Thyroid gland (tissue), 4 donors: ENCODE measurements at regions not wholly inside any gene's neighbourhood (a gene's known extent, or its start where the extent isn't known, plus 50 kb on each side); places are given as distances from the start of the nearest gene placed in this dataset.

Source experiments
- DNase-seq, 2 donors: peaks; one replicate each; pipeline ENCODE4 v3.0.0-alpha.2; 2019
- H3K27ac ChIP-seq, 3 donors: fragments of 200-600 bp; sonication (generic); 1 replicate in 2 of 3; 2 replicates in 1 of 3; pipeline ENCODE4 v1.5.1; 2016 to 2019; ENCODE audit warnings: mild to moderate bottlenecking in 1 of 3, moderate library complexity in 1 of 3
- H3K27me3 ChIP-seq: fragments of 200-600 bp; sonication (generic); one replicate; pipeline ENCODE4 v1.5.1; 2019
- H3K36me3 ChIP-seq, 2 donors: fragments of 200-600 bp; sonication (generic); one replicate each; pipeline ENCODE4 v1.5.1; 2016 to 2019
- H3K4me1 ChIP-seq, 2 donors: fragments of 200-600 bp; sonication (generic); one replicate each; pipeline ENCODE4 v1.5.1; 2017 to 2019
- H3K4me3 ChIP-seq, 3 donors: fragments of 200-600 bp; sonication (generic); replicated peaks in 1 of 3; 1 replicate in 2 of 3; 2 replicates in 1 of 3; pipeline ENCODE4 v1.5.1; 2016; ENCODE audit warnings: mild to moderate bottlenecking in 1 of 3
- H3K9me3 ChIP-seq: fragments of 200-600 bp; sonication (generic); one replicate; pipeline ENCODE4 v1.5.1; 2017
- CTCF ChIP-seq, 6 experiments: fragments of 200-600 bp in 3 of 6; fragments of 450-650 bp in 3 of 6; sonication (generic) in 3 of 6; IDR thresholded peaks; one replicate each; pipeline ENCODE4 v1.5.1; 2016 to 2019; ENCODE audit warnings: antibody characterized with exemption in 6 of 6, mild to moderate bottlenecking in 2 of 6, inconsistent platforms in 1 of 6, moderate library complexity in 1 of 6
- POLR2A ChIP-seq, 2 donors: fragments of 450-650 bp; IDR thresholded peaks; one replicate each; pipeline ENCODE4 v1.6.1; 2017; ENCODE audit warnings: antibody characterized with exemption in 2 of 2, mild to moderate bottlenecking in 2 of 2, moderate library complexity in 1 of 2
- WGBS, 2 donors: methylation state at CpG; one replicate each; pipeline ENCODE4 v1.1.5; 2017; 5-methylcytosine and 5-hydroxymethylcytosine counted together
- intact Hi-C: fragments of 100-400 bp; cut with DNase I; formaldehyde crosslinking; loops from one replicate; pipeline ENCODE4 v1.15.1; 2023

- intact Hi-C loops = no loop called here
- no peak overlapping the region for H3K27ac ChIP-seq
- H3K36me3 ChIP-seq = no peaks in the 10 kb centered on the region
- DNase-seq = no peak
- no peaks in the 10 kb centered on the region for H3K4me1 ChIP-seq
- no peak overlapping the region for H3K4me3 ChIP-seq
- no peaks in the 10 kb centered on the region for H3K27me3 ChIP-seq
- no peaks in the 10 kb centered on the region for H3K9me3 ChIP-seq
- TF ChIP-seq CTCF (IDR thresholded peaks at IDR 0.05) (no peak), POLR2A (IDR thresholded peaks at IDR 0.05) (no peak)
These were observed 2028.6 kb upstream of the CELF4 start for GRCh38 chr18:39594206-39594605.

- DNase-seq = no peak
- no peak for TF ChIP-seq CTCF (IDR thresholded peaks at IDR 0.05)
- TF ChIP-seq POLR2A (IDR thresholded peaks at IDR 0.05) = no peak
These were observed 2026.1 kb upstream of the CELF4 start for GRCh38 chr18:39591649-39592048.

GRCh38 chr18:39589496-39589895 is 2023.9 kb upstream of the CELF4 start:
- Histone ChIP-seq H3K27ac (no peak overlapping the region), H3K4me1 (no peaks in the 10 kb centered on the region), H3K27me3 (no peaks in the 10 kb centered on the region), H3K9me3 (no peaks in the 10 kb centered on the region), H3K36me3 (no peaks in the 10 kb centered on the region), H3K4me3 (no peak overlapping the region)
- TF ChIP-seq CTCF (IDR thresholded peaks at IDR 0.05) (no peak), POLR2A (IDR thresholded peaks at IDR 0.05) (no peak)
- intact Hi-C loops = no loop called here
- DNase-seq = no peak

More at GRCh38 chr18:39591649-39592048, 2026.1 kb upstream of the CELF4 start:
- H3K4me3 ChIP-seq = no peak overlapping the region
- no peaks in the 10 kb centered on the region for H3K4me1 ChIP-seq
- no peaks in the 10 kb centered on the region for H3K27me3 ChIP-seq
- H3K9me3 ChIP-seq = no peaks in the 10 kb centered on the region
- H3K36me3 ChIP-seq = no peaks in the 10 kb centered on the region
- intact Hi-C loops = no loop called here
- no peak overlapping the region for H3K27ac ChIP-seq

GRCh38 chr18:39587586-39587985 is 2022.0 kb upstream of the CELF4 start:
- no peak for TF ChIP-seq CTCF (IDR thresholded peaks at IDR 0.05)
- intact Hi-C loops = no loop called here
- no peaks in the 10 kb centered on the region for H3K4me1 ChIP-seq
- H3K36me3 ChIP-seq = no peaks in the 10 kb centered on the region
- no peaks in the 10 kb centered on the region for H3K27me3 ChIP-seq
- no peak overlapping the region for H3K4me3 ChIP-seq
- no peak for DNase-seq
- no peak overlapping the region for H3K27ac ChIP-seq
- 87 to 88% methylated on average over 1 of the region's 1 CpG for WGBS, 2 donors
- no peaks in the 10 kb centered on the region for H3K9me3 ChIP-seq

- H3K4me1 ChIP-seq = no peaks in the 10 kb centered on the region
- no peaks in the 10 kb centered on the region for H3K9me3 ChIP-seq
- no peak for DNase-seq
- H3K27me3 ChIP-seq = no peaks in the 10 kb centered on the region
- WGBS, 2 donors = 87 to 96% methylated on average over 5 of the region's 5 CpGs
- H3K36me3 ChIP-seq = no peaks in the 10 kb centered on the region
- H3K27ac ChIP-seq = no peak overlapping the region
- no peak for TF ChIP-seq POLR2A (IDR thresholded peaks at IDR 0.05)
- TF ChIP-seq CTCF (IDR thresholded peaks at IDR 0.05) = no peak
- intact Hi-C loops = no loop called here
- no peak overlapping the region for H3K4me3 ChIP-seq
These were observed 2021.1 kb upstream of the CELF4 start for GRCh38 chr18:39586741-39587140.
